K562 (cell line): ENCODE measurements at regions not wholly inside any gene's neighbourhood (a gene's known extent, or its start where the extent isn't known, plus 50 kb on each side); places are given as distances from the start of the nearest gene placed in this dataset.

Experiments used
- AFF1 ChIP-seq, 2 experiments: fragments of 450-650 bp; IDR thresholded peaks; 2 replicates each; pipeline ENCODE4 v1.6.1; 2018; ENCODE audit warnings: mild to moderate bottlenecking in 2 of 2, low read depth in 1 of 2; ENCODE audit not compliant: partially characterized antibody in 2 of 2
- ARID3A ChIP-seq: IDR thresholded peaks from 2 replicates; pipeline ENCODE4 v1.6.1; 2012; ENCODE audit warnings: low read depth, low read length, improper control_type of control experiment, borderline replicate concordance
- BRF2 ChIP-seq: IDR thresholded peaks from 3 replicates; pipeline ENCODE4 v1.6.1; 2011; ENCODE audit warnings: borderline replicate concordance, mild to moderate bottlenecking; ENCODE audit not compliant: insufficient read length, insufficient read depth
- E2F6 ChIP-seq, 2 experiments: IDR thresholded peaks; 2 replicates each; pipeline ENCODE4 v1.6.1; 2011; ENCODE audit warnings: borderline replicate concordance in 1 of 2, control low read depth in 1 of 2, low read depth in 1 of 2, low read length in 1 of 2, mild to moderate bottlenecking in 1 of 2, mixed read lengths in 1 of 2, moderate library complexity in 1 of 2; ENCODE audit not compliant: insufficient read depth in 1 of 2, insufficient read length in 1 of 2, poor library complexity in 1 of 2, severe bottlenecking in 1 of 2; ENCODE audit errors: extremely low read depth in 1 of 2
- GATA2 ChIP-seq: sonication (generic); formaldehyde crosslinking; IDR thresholded peaks from 2 replicates; pipeline ENCODE4 v1.4.0; 2020; ENCODE audit warnings: mild to moderate bottlenecking, missing genetic modification reagents
- HDAC3 ChIP-seq: fragments of 450-650 bp; IDR thresholded peaks from 2 replicates; pipeline ENCODE4 v1.6.1; 2018; ENCODE audit warnings: borderline replicate concordance, mild to moderate bottlenecking, moderate library complexity; ENCODE audit not compliant: partially characterized antibody
- ID3 ChIP-seq, 2 experiments: fragments of 250-450 bp in 1 of 2; fragments of 450-650 bp in 1 of 2; sonication (Bioruptor Pico) in 1 of 2; IDR thresholded peaks; 2 replicates each; pipeline versions ENCODE4 v1.6.1 to v1.8.0; 2016 to 2021; ENCODE audit warnings: mild to moderate bottlenecking in 2 of 2, moderate library complexity in 2 of 2, missing compliant biosample characterization in 1 of 2, missing genetic modification characterization in 1 of 2
- KDM4B ChIP-seq, 2 experiments: fragments of 450-650 bp in 1 of 2; sonication (generic) in 1 of 2; IDR thresholded peaks; 2 replicates each; pipeline ENCODE4 v1.6.1; 2016 to 2017; ENCODE audit warnings: borderline replicate concordance in 2 of 2, antibody characterized with exemption in 1 of 2, low read depth in 1 of 2, mild to moderate bottlenecking in 1 of 2
- NCOR1 ChIP-seq: fragments of 450-650 bp; IDR thresholded peaks from 2 replicates; pipeline ENCODE4 v1.6.1; 2016; ENCODE audit warnings: mild to moderate bottlenecking, moderate library complexity
- NFYB ChIP-seq: IDR thresholded peaks from 2 replicates; pipeline ENCODE4 v1.6.1; 2011; ENCODE audit warnings: mild to moderate bottlenecking, moderate library complexity; ENCODE audit not compliant: insufficient read length; ENCODE audit errors: extremely low read depth
- SRSF7 ChIP-seq: fragments of 200-400 bp; formaldehyde crosslinking; optimal IDR thresholded peaks from 2 replicates; pipeline ENCODE3; 2017; ENCODE audit warnings: mild to moderate bottlenecking, low read depth, low read length
- VEZF1 ChIP-seq: fragments of 200-800 bp; sonication (Bioruptor generic); IDR thresholded peaks from 2 replicates; pipeline ENCODE4 v1.6.1; 2017; ENCODE audit warnings: missing genetic modification characterization, missing compliant biosample characterization
- ZFPM2 ChIP-seq: fragments of 250-450 bp; sonication (Bioruptor Pico); IDR thresholded peaks from 2 replicates; pipeline ENCODE4 v1.5.1; 2022; ENCODE audit warnings: mild to moderate bottlenecking
- ZNF121 ChIP-seq: sonication (generic); formaldehyde crosslinking; conservative IDR thresholded peaks from 2 replicates; pipeline ENCODE4 v1.8.0; 2022; ENCODE audit warnings: missing genetic modification reagents
- ZNF143 ChIP-seq: sonication (generic); formaldehyde crosslinking; IDR thresholded peaks from 2 replicates; pipeline ENCODE4 v1.9.0; 2022; ENCODE audit warnings: mild to moderate bottlenecking, missing genetic modification reagents

GRCh38 chr4:186845137-186845842 lies 121.6 kb upstream of the FAT1 start (continued):
- TF ChIP-seq ID3 (CRISPR knock-in tag; IDR thresholded peaks at IDR 0.05) (no peak), ID3 (tag; IDR thresholded peaks at IDR 0.05) (peak; percentile 89), NFYB (no peak), E2F6 (IDR thresholded peaks at IDR 0.05; ENCODE audit: borderline replicate concordance in 1 of 2, extremely low read depth in 1 of 2, insufficient read depth in 1 of 2, insufficient read length in 1 of 2, low read depth in 1 of 2, low read length in 1 of 2, poor library complexity in 1 of 2, severe bottlenecking in 1 of 2) (peak; percentile 48 to 63), SRSF7 (no peak), GATA2 (CRISPR knock-in tag) (peak; percentile 63; the same call in 1 of the 2 replicates), AFF1 (IDR thresholded peaks at IDR 0.05; ENCODE audit: low read depth in 1 of 2, partially characterized antibody in 2 of 2) (peak; percentile 66 to 72), ZNF121 (CRISPR knock-in tag) (no peak), NCOR1 (peak; percentile 70), BRF2 (no peak), KDM4B (IDR thresholded peaks at IDR 0.05; ENCODE audit: borderline replicate concordance in 2 of 2, low read depth in 1 of 2) (0 out of 4 replicates have a peak, but pooled peaks of 1 of the 2 experiments have one; percentile 78), ZFPM2 (CRISPR knock-in tag) (no peak), VEZF1 (peak; percentile 67), HDAC3 (peak; percentile 80), ZNF143 (no peak), ARID3A (no peak)
